Endodermal cell (in vitro differentiated cells): ENCODE measurements at regions not wholly inside any gene's neighbourhood (a gene's known extent, or its start where the extent isn't known, plus 50 kb on each side); places are given as distances from the start of the nearest gene placed in this dataset.

Experiments used
- DNase-seq: peaks from one replicate; pipeline ENCODE4 v3.0.0-alpha.2; 2017
- H3K27ac ChIP-seq: 2 replicates; pipeline ENCODE4 v1.5.1; 2013; ENCODE audit warnings: mild to moderate bottlenecking, low read depth, low read length, moderate library complexity
- H3K27me3 ChIP-seq: 2 replicates; pipeline ENCODE4 v1.6.1; 2013; ENCODE audit warnings: mild to moderate bottlenecking, low read length, moderate library complexity; ENCODE audit not compliant: insufficient read depth, control insufficient read depth, poor library complexity, severe bottlenecking
- H3K36me3 ChIP-seq: 2 replicates; pipeline ENCODE4 v1.7.0; 2013; ENCODE audit warnings: mild to moderate bottlenecking, low read length, moderate library complexity; ENCODE audit not compliant: control insufficient read depth, insufficient read depth
- H3K4me1 ChIP-seq: one replicate; pipeline ENCODE4 v1.7.0; 2013; ENCODE audit warnings: low read length; ENCODE audit not compliant: control insufficient read depth, insufficient read depth
- H3K4me3 ChIP-seq: 2 replicates; pipeline ENCODE4 v1.5.1; 2013; ENCODE audit warnings: mild to moderate bottlenecking, low read length, moderate library complexity
- H3K9ac ChIP-seq: 2 replicates; pipeline ENCODE4 v1.6.1; 2013; ENCODE audit warnings: mild to moderate bottlenecking, low read length, moderate library complexity; ENCODE audit not compliant: poor library complexity, severe bottlenecking; ENCODE audit errors: extremely low read depth
- H3K9me3 ChIP-seq: 2 replicates; pipeline ENCODE4 v1.6.1; 2013; ENCODE audit warnings: mild to moderate bottlenecking, low read length, moderate library complexity; ENCODE audit not compliant: control insufficient read depth
- H3K27ac Mint-ChIP-seq: 2 replicates; pipeline ENCODE4 v1.8.0; 2020; ENCODE audit warnings: mixed read lengths
- H3K27me3 Mint-ChIP-seq: 2 replicates; pipeline ENCODE4 v1.8.0; 2021; ENCODE audit warnings: mild to moderate bottlenecking, mixed read lengths; ENCODE audit not compliant: insufficient read depth
- H3K36me3 Mint-ChIP-seq: 2 replicates; pipeline ENCODE4 v1.8.0; 2020; ENCODE audit warnings: low read depth, mixed read lengths
- H3K4me1 Mint-ChIP-seq: 2 replicates; pipeline ENCODE4 v1.8.0; 2020; ENCODE audit warnings: mixed read lengths
- H3K4me3 Mint-ChIP-seq: 2 replicates; pipeline ENCODE4 v1.8.0; 2020; ENCODE audit warnings: mild to moderate bottlenecking, moderate library complexity, mixed read lengths
- H3K9me3 Mint-ChIP-seq: 2 replicates; pipeline ENCODE4 v1.8.0; 2020; ENCODE audit warnings: mild to moderate bottlenecking, mixed read lengths
- CTCF ChIP-seq: fragments of 200-600 bp; sonication (generic); conservative IDR thresholded peaks from 2 replicates; pipeline ENCODE4 v1.5.0; 2021; ENCODE audit warnings: antibody characterized with exemption, mild to moderate bottlenecking
- WGBS, 2 experiments: methylation state at CpG; one replicate each; pipeline versions ENCODE4 v1.1.5 to v1.1.7; 2013; ENCODE audit warnings: missing lambda C conversion rate in 2 of 2, mixed read lengths in 1 of 2; ENCODE audit not compliant: insufficient coverage in 1 of 2, insufficient read length in 1 of 2; 5-methylcytosine and 5-hydroxymethylcytosine counted together

DNA sequence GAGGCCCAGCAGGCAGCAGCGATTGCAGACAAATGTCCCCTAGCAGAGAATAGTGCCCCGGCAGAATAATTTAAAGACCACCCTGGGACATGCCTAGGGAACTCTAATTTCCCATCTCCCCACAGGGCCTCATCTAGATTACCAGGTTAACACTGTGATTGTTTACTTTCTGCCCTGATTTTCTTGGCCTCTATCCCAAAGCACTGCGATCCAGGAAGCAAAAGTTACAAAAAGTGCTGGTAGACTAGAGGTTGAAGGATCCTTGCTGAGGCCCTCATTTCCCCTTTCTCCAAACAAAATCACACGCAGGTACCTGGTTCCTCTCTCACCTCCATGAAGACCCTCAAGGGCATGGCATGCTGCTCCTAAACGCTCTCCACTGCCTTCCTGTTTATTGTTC lies 229.7 kb downstream of the C1orf94 start:
- Mint-ChIP-seq H3K27me3 (peaks cover 8% of the 10 kb centered on the region), H3K9me3 (no peaks in the 10 kb centered on the region), H3K4me3 (no peak overlapping the region), H3K27ac (peak overlapping the region; percentile 37), H3K4me1 (peaks cover 9% of the 10 kb centered on the region), H3K36me3 (no peaks in the 10 kb centered on the region)
- Histone ChIP-seq H3K9me3 (peaks cover 6% of the 10 kb centered on the region), H3K36me3 (no peaks in the 10 kb centered on the region), H3K27ac (no peak overlapping the region), H3K4me3 (no peak overlapping the region), H3K27me3 (no peaks in the 10 kb centered on the region), H3K4me1 (no peaks in the 10 kb centered on the region), H3K9ac (no peak overlapping the region)
- no peak for TF ChIP-seq CTCF
- WGBS, 2 experiments: 78 to 89% methylated on average over 5 of the region's 5 CpGs
- no peak for DNase-seq

- TF ChIP-seq CTCF: no peak
- peaks cover 9% of the 10 kb centered on the region for H3K4me1 Mint-ChIP-seq
- H3K36me3 ChIP-seq: no peaks in the 10 kb centered on the region
- peak; percentile 19 for DNase-seq
- H3K4me1 ChIP-seq: no peaks in the 10 kb centered on the region
- no peaks in the 10 kb centered on the region for H3K36me3 Mint-ChIP-seq
- H3K4me3 Mint-ChIP-seq: no peak overlapping the region
- H3K4me3 ChIP-seq: no peak overlapping the region
- no peak overlapping the region for H3K9ac ChIP-seq
- no peaks in the 10 kb centered on the region for H3K9me3 Mint-ChIP-seq
- no peak overlapping the region for H3K27ac ChIP-seq
- H3K27ac Mint-ChIP-seq: no peak overlapping the region
- WGBS, 2 experiments: 89 to 94% methylated on average over 8 to 9 of the region's 9 CpGs
- peaks cover 6% of the 10 kb centered on the region for H3K9me3 ChIP-seq
- peaks cover 8% of the 10 kb centered on the region for H3K27me3 Mint-ChIP-seq
- H3K27me3 ChIP-seq: no peaks in the 10 kb centered on the region
These were observed 230.3 kb downstream of the C1orf94 start for GRCh38 chr1:34406833-34407539.

GRCh38 chr1:34408011-34408410 lies 231.3 kb downstream of the C1orf94 start:
- Histone ChIP-seq H3K9me3 (peaks cover 6% of the 10 kb centered on the region), H3K27me3 (no peaks in the 10 kb centered on the region), H3K27ac (no peak overlapping the region), H3K4me1 (no peaks in the 10 kb centered on the region), H3K9ac (no peak overlapping the region), H3K36me3 (no peaks in the 10 kb centered on the region), H3K4me3 (no peak overlapping the region)
- H3K4me3 Mint-ChIP-seq: no peak overlapping the region
- H3K27me3 Mint-ChIP-seq: peaks cover 9% of the 10 kb centered on the region
- 78 to 88% methylated on average over 3 to 4 of the region's 4 CpGs for WGBS, 2 experiments
- no peaks in the 10 kb centered on the region for H3K36me3 Mint-ChIP-seq
- H3K9me3 Mint-ChIP-seq: no peaks in the 10 kb centered on the region
- no peak overlapping the region for H3K27ac Mint-ChIP-seq
- TF ChIP-seq CTCF: no peak
- peaks cover 9% of the 10 kb centered on the region for H3K4me1 Mint-ChIP-seq
- peak; percentile 29 for DNase-seq
